Testis (tissue), 2 donors: ENCODE measurements at regions not wholly inside any gene's neighbourhood (a gene's known extent, or its start where the extent isn't known, plus 50 kb on each side); places are given as distances from the start of the nearest gene placed in this dataset.

Source experiments
- DNase-seq: peaks from one replicate; pipeline ENCODE4 v3.0.0-alpha.2; 2019
- H3K27ac ChIP-seq, 2 donors: fragments of 200-600 bp; sonication (generic); one replicate each; pipeline ENCODE4 v1.5.1; 2019
- H3K27me3 ChIP-seq: fragments of 200-600 bp; sonication (generic); one replicate; pipeline ENCODE4 v1.5.1; 2019
- H3K36me3 ChIP-seq: fragments of 200-600 bp; sonication (generic); one replicate; pipeline ENCODE4 v1.5.1; 2017; ENCODE audit warnings: low read depth; ENCODE audit errors: missing control alignments
- H3K4me1 ChIP-seq: fragments of 200-600 bp; sonication (generic); one replicate; pipeline ENCODE4 v1.5.1; 2019
- H3K4me3 ChIP-seq, 2 donors: fragments of 200-600 bp; sonication (generic); one replicate each; pipeline ENCODE4 v1.5.1; 2017 to 2019
- H3K9me3 ChIP-seq: fragments of 200-600 bp; sonication (generic); one replicate; pipeline ENCODE4 v1.5.1; 2017
- CTCF ChIP-seq, 3 experiments: fragments of 450-650 bp in 2 of 3; fragments of 200-600 bp in 1 of 3; sonication (generic) in 1 of 3; IDR thresholded peaks; one replicate each; pipeline ENCODE4 v1.5.1; 2016 to 2019; ENCODE audit warnings: antibody characterized with exemption in 3 of 3, mild to moderate bottlenecking in 2 of 3, moderate library complexity in 1 of 3
- POLR2A ChIP-seq: fragments of 450-650 bp; IDR thresholded peaks from one replicate; pipeline ENCODE4 v1.6.1; 2017; ENCODE audit warnings: antibody characterized with exemption, mild to moderate bottlenecking, moderate library complexity
- WGBS, 2 donors: methylation state at CpG; one replicate each; pipeline ENCODE4 v1.1.5; 2018; 5-methylcytosine and 5-hydroxymethylcytosine counted together
- intact Hi-C: fragments of 100-400 bp; cut with DNase I; formaldehyde crosslinking; loops from one replicate; pipeline ENCODE4 v1.15.1; 2023; ENCODE audit warnings: low total_unique reads

DNA sequence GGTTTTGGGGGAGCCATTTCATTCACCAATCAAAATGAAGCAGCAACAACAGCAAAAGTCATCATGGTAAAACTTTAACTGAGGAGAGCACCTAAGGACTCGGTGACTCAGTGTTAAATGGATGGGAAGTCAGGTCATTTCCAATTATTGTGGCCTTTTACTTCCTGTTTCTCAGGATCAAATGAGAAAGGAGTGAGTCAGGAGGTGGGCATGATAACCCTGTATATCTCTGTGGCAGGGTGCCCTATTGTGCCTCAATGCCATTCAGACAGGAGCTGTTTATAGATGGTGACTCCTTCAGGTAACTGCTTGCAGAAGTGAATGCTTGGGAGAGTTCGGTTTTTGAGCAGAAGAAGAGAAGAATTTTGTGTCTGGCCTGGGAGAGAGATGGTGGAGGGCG, 135.5 kb upstream of the CPM start:
- Histone ChIP-seq H3K27ac (no peak overlapping the region), H3K36me3 (no peaks in the 10 kb centered on the region), H3K9me3 (no peaks in the 10 kb centered on the region), H3K4me1 (no peaks in the 10 kb centered on the region), H3K4me3 (no peak overlapping the region), H3K27me3 (no peaks in the 10 kb centered on the region)
- 88 to 91% methylated on average over 3 of the region's 3 CpGs for WGBS, 2 donors
- DNase-seq = no peak
- TF ChIP-seq CTCF (IDR thresholded peaks at IDR 0.05) = no peak
- no peak for TF ChIP-seq POLR2A
- intact Hi-C loops = no loop called here

- no peaks in the 10 kb centered on the region for H3K9me3 ChIP-seq
- H3K4me3 ChIP-seq = no peak overlapping the region
- no peaks in the 10 kb centered on the region for H3K27me3 ChIP-seq
- TF ChIP-seq CTCF (IDR thresholded peaks at IDR 0.05) (no peak), POLR2A (no peak)
- no peak for DNase-seq
- H3K36me3 ChIP-seq = no peaks in the 10 kb centered on the region
- WGBS, 2 donors = 92 to 99% methylated on average over 4 to 10 of the region's 10 CpGs
- no peak overlapping the region for H3K27ac ChIP-seq
- intact Hi-C loops = no loop called here
- no peaks in the 10 kb centered on the region for H3K4me1 ChIP-seq
Measured at GRCh38 chr12:69069479-69069878, 136.5 kb upstream of the CPM start.

GRCh38 chr12:69070319-69071090, 137.5 kb upstream of the CPM start:
- Histone ChIP-seq H3K27me3 (no peaks in the 10 kb centered on the region), H3K36me3 (no peaks in the 10 kb centered on the region), H3K9me3 (no peaks in the 10 kb centered on the region), H3K4me3 (no peak overlapping the region), H3K4me1 (no peaks in the 10 kb centered on the region), H3K27ac (no peak overlapping the region)
- intact Hi-C loops = no loop called here
- DNase-seq = peak; percentile 85
- 40 to 51% methylated on average over 6 of the region's 6 CpGs for WGBS, 2 donors
- TF ChIP-seq POLR2A (no peak), CTCF (IDR thresholded peaks at IDR 0.05) (peak; percentile 69 to 86 (median 74))

- Histone ChIP-seq H3K9me3 (no peaks in the 10 kb centered on the region), H3K27me3 (no peaks in the 10 kb centered on the region), H3K4me1 (no peaks in the 10 kb centered on the region), H3K27ac (no peak overlapping the region), H3K4me3 (no peak overlapping the region), H3K36me3 (no peaks in the 10 kb centered on the region)
- no peak for DNase-seq
- 70 to 89% methylated on average over 1 of the region's 1 CpG for WGBS, 2 donors
- intact Hi-C loops = no loop called here
- TF ChIP-seq POLR2A (no peak), CTCF (IDR thresholded peaks at IDR 0.05) (no peak)
Measured at GRCh38 chr12:69071091-69071370, 138.1 kb upstream of the CPM start.

GRCh38 chr12:69073035-69073434, 140.1 kb upstream of the CPM start:
- no peak overlapping the region for H3K27ac ChIP-seq
- no peak for DNase-seq
- no peaks in the 10 kb centered on the region for H3K27me3 ChIP-seq
- no peaks in the 10 kb centered on the region for H3K4me1 ChIP-seq
- H3K4me3 ChIP-seq = no peak overlapping the region
- intact Hi-C loops = no loop called here
- TF ChIP-seq CTCF (IDR thresholded peaks at IDR 0.05) = no peak
- no peak for TF ChIP-seq POLR2A
- no peaks in the 10 kb centered on the region for H3K36me3 ChIP-seq
- no peaks in the 10 kb centered on the region for H3K9me3 ChIP-seq
